HUES64 (cell line): ENCODE measurements at regions not wholly inside any gene's neighbourhood (a gene's known extent, or its start where the extent isn't known, plus 50 kb on each side); places are given as distances from the start of the nearest gene placed in this dataset.

Experiments
- H3K27ac ChIP-seq: 2 replicates; pipeline ENCODE4 v1.7.0; 2013; ENCODE audit warnings: low read depth, low read length, inconsistent platforms
- H3K27me3 ChIP-seq: 2 replicates; pipeline ENCODE4 v1.6.1; 2013; ENCODE audit warnings: mild to moderate bottlenecking, low read length; ENCODE audit not compliant: insufficient read depth
- H3K36me3 ChIP-seq: 2 replicates; pipeline ENCODE4 v1.6.1; 2013; ENCODE audit warnings: mild to moderate bottlenecking, low read length; ENCODE audit not compliant: insufficient read depth
- H3K4me1 ChIP-seq: 2 replicates; pipeline ENCODE4 v1.6.1; 2013; ENCODE audit warnings: mild to moderate bottlenecking, low read length, moderate library complexity; ENCODE audit not compliant: insufficient read depth
- H3K4me3 ChIP-seq: 2 replicates; pipeline ENCODE4 v1.5.1; 2013; ENCODE audit warnings: mild to moderate bottlenecking, low read length, moderate library complexity
- H3K9ac ChIP-seq: 2 replicates; pipeline ENCODE4 v1.6.1; 2013; ENCODE audit warnings: mild to moderate bottlenecking, low read depth, low read length
- H3K9me3 ChIP-seq: 2 replicates; pipeline ENCODE4 v1.6.1; 2013; ENCODE audit warnings: low read depth, low read length; ENCODE audit not compliant: insufficient read depth
- WGBS: fragments of 150-250, 120-280 bp; methylation state at CpG from one replicate; pipeline ENCODE4 v1.1.7; 2013; ENCODE audit warnings: missing lambda C conversion rate; 5-methylcytosine and 5-hydroxymethylcytosine counted together

DNA sequence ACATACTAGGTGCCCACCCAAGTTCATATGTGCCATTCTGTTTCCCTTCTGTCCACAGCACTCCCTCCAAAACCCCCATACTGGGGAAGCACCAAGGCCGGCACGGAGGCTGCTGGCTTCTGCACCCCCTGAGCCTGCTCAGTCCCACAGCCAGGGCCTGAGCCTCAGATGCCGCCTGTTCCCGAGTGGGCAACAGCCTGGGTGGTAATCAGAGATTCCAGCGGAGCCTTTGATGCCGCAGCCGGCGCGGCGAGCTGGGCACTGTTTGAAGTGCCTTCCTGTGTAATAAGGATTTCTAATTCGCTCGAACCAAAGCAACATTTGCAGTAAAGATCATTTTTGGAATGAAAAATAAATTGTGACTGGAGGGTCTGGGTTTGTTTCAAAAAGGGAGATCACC is 460.3 kb downstream of the SOX6 start:
- Histone ChIP-seq H3K36me3 (no peaks in the 10 kb centered on the region), H3K9me3 (no peaks in the 10 kb centered on the region), H3K4me3 (no peak overlapping the region), H3K9ac (no peak overlapping the region), H3K27me3 (no peaks in the 10 kb centered on the region), H3K27ac (no peak overlapping the region), H3K4me1 (no peaks in the 10 kb centered on the region)
- 92% methylated on average over 12 of the region's 12 CpGs for WGBS

DNA sequence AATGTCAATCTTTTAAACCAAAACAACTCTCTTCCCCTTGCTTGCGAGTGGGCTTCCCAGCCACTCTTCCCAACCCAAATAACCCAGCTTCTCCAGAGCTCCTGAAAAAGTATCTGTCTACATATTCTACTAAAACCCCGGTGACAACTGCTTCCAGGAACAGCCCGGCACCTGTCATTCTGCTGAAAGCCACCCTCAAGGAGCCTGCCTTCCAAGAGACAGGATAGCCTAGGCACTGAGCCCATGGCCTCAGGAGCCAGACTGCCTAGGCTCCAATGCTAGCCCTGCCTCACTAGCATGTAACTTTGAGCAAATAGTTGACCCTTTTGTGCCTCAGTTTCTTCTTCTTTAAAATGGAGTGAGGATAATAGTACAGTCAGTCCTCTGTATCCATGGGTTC is 459.8 kb downstream of the SOX6 start:
- H3K27me3 ChIP-seq = no peaks in the 10 kb centered on the region
- no peak overlapping the region for H3K4me3 ChIP-seq
- no peaks in the 10 kb centered on the region for H3K36me3 ChIP-seq
- no peaks in the 10 kb centered on the region for H3K4me1 ChIP-seq
- H3K9me3 ChIP-seq = no peaks in the 10 kb centered on the region
- H3K27ac ChIP-seq = no peak overlapping the region
- WGBS = 83% methylated on average over 3 of the region's 3 CpGs
- no peak overlapping the region for H3K9ac ChIP-seq

GRCh38 chr11:15897211-15897960 is 459.0 kb downstream of the SOX6 start:
- Histone ChIP-seq H3K9ac (no peak overlapping the region), H3K27me3 (no peaks in the 10 kb centered on the region), H3K36me3 (no peaks in the 10 kb centered on the region), H3K9me3 (no peaks in the 10 kb centered on the region), H3K4me1 (no peaks in the 10 kb centered on the region), H3K4me3 (no peak overlapping the region), H3K27ac (no peak overlapping the region)
- 92% methylated on average over 6 of the region's 6 CpGs for WGBS

- no peak overlapping the region for H3K27ac ChIP-seq
- H3K4me3 ChIP-seq = no peak overlapping the region
- H3K27me3 ChIP-seq = no peaks in the 10 kb centered on the region
- no peaks in the 10 kb centered on the region for H3K36me3 ChIP-seq
- no peak overlapping the region for H3K9ac ChIP-seq
- 79% methylated on average over 5 of the region's 6 CpGs for WGBS
- H3K9me3 ChIP-seq = no peaks in the 10 kb centered on the region
- no peaks in the 10 kb centered on the region for H3K4me1 ChIP-seq
Observed at GRCh38 chr11:15901054-15901453, 455.3 kb downstream of the SOX6 start.

GRCh38 chr11:15901790-15902189 is 454.6 kb downstream of the SOX6 start:
- H3K9me3 ChIP-seq = no peaks in the 10 kb centered on the region
- H3K27me3 ChIP-seq = no peaks in the 10 kb centered on the region
- H3K4me1 ChIP-seq = no peaks in the 10 kb centered on the region
- peak overlapping the region; percentile 2; the same call in 1 of the 2 replicates for H3K27ac ChIP-seq
- 85% methylated on average over 3 of the region's 3 CpGs for WGBS
- H3K36me3 ChIP-seq = no peaks in the 10 kb centered on the region
- H3K9ac ChIP-seq = no peak overlapping the region
- H3K4me3 ChIP-seq = no peak overlapping the region

DNA sequence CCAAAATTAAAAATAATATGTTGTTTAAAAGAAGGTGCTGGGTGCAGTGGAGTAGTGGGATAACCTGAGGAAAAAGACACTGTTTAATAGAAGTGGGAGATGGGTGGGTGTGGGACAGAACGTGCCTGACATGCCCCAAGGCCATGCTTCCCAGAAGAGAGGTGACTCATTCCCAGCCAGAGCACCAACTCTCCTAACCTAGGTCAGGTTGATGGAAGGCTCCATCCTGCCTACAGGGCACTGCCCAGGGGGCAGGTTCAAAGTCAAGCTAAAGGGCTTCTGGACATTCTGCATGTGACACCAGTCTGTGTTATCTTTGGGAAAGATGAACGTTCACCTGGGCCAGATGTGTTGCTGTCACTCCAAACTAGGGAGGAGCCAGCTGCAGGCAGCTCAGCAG is 453.1 kb downstream of the SOX6 start:
- Histone ChIP-seq H3K36me3 (no peaks in the 10 kb centered on the region), H3K9ac (no peak overlapping the region), H3K27ac (no peak overlapping the region), H3K27me3 (no peaks in the 10 kb centered on the region), H3K9me3 (no peaks in the 10 kb centered on the region), H3K4me3 (no peak overlapping the region), H3K4me1 (no peaks in the 10 kb centered on the region)
- 70% methylated on average over 2 of the region's 2 CpGs for WGBS

GRCh38 chr11:15905366-15906104 is 450.8 kb downstream of the SOX6 start:
- H3K27ac ChIP-seq = no peak overlapping the region
- H3K36me3 ChIP-seq = no peaks in the 10 kb centered on the region
- H3K4me1 ChIP-seq = no peaks in the 10 kb centered on the region
- no peak overlapping the region for H3K4me3 ChIP-seq
- 92% methylated on average over 20 of the region's 21 CpGs for WGBS
- no peaks in the 10 kb centered on the region for H3K27me3 ChIP-seq
- H3K9me3 ChIP-seq = no peaks in the 10 kb centered on the region
- H3K9ac ChIP-seq = no peak overlapping the region

- no peak overlapping the region for H3K27ac ChIP-seq
- no peaks in the 10 kb centered on the region for H3K9me3 ChIP-seq
- no peak overlapping the region for H3K4me3 ChIP-seq
- no peak overlapping the region for H3K9ac ChIP-seq
- H3K4me1 ChIP-seq = no peaks in the 10 kb centered on the region
- WGBS = 86% methylated on average over 15 of the region's 15 CpGs
- H3K27me3 ChIP-seq = no peaks in the 10 kb centered on the region
- H3K36me3 ChIP-seq = no peaks in the 10 kb centered on the region
Observed at GRCh38 chr11:15906481-15907035, 449.8 kb downstream of the SOX6 start.

DNA sequence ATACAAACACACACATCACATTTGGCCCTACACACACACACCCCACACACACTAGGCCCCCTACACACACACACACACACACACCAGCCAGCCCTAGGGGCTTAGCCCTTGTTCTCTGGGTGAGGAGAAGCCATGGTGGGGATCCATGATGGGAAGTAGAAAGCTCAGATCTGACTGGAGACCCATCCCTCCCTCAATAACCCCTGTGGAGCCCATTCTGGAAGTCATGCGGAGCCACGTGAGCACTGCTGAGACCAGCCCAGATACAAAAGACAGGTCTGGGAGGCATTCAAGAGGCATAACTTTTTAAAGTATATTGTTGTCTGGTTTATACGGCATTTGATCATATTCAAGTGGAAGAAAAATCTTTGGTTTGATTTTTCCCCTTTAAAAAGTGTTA is 448.5 kb downstream of the SOX6 start:
- H3K9ac ChIP-seq = no peak overlapping the region
- H3K4me3 ChIP-seq = no peak overlapping the region
- 70% methylated on average over 3 of the region's 3 CpGs for WGBS
- no peak overlapping the region for H3K27ac ChIP-seq
- no peaks in the 10 kb centered on the region for H3K9me3 ChIP-seq
- H3K27me3 ChIP-seq = no peaks in the 10 kb centered on the region
- H3K36me3 ChIP-seq = no peaks in the 10 kb centered on the region
- H3K4me1 ChIP-seq = no peaks in the 10 kb centered on the region

- 88% methylated on average over 10 of the region's 11 CpGs for WGBS
- no peak overlapping the region for H3K27ac ChIP-seq
- H3K27me3 ChIP-seq = no peaks in the 10 kb centered on the region
Observed at GRCh38 chr11:15909937-15910598, 446.3 kb downstream of the SOX6 start.

GRCh38 chr11:15910761-15911160 is 445.6 kb downstream of the SOX6 start:
- Histone ChIP-seq H3K27me3 (no peaks in the 10 kb centered on the region), H3K4me1 (no peaks in the 10 kb centered on the region), H3K9me3 (no peaks in the 10 kb centered on the region), H3K4me3 (no peak overlapping the region), H3K27ac (no peak overlapping the region), H3K9ac (no peak overlapping the region), H3K36me3 (no peaks in the 10 kb centered on the region)
- WGBS = 86% methylated on average over 7 of the region's 7 CpGs

More at GRCh38 chr11:15909937-15910598, 446.3 kb downstream of the SOX6 start:
- Histone ChIP-seq H3K36me3 (no peaks in the 10 kb centered on the region), H3K4me3 (no peak overlapping the region), H3K9me3 (no peaks in the 10 kb centered on the region), H3K9ac (no peak overlapping the region), H3K4me1 (no peaks in the 10 kb centered on the region)
